Stomach (tissue), 4 donors: ENCODE measurements at regions not wholly inside any gene's neighbourhood (a gene's known extent, or its start where the extent isn't known, plus 50 kb on each side); places are given as distances from the start of the nearest gene placed in this dataset.

Source experiments
- CTCF ChIP-seq, 7 experiments: fragments of 450-650 bp in 4 of 7; fragments of 200-600 bp in 3 of 7; sonication (generic) in 3 of 7; IDR thresholded peaks; one replicate each; pipeline ENCODE4 v1.5.1; 2016 to 2019; ENCODE audit warnings: antibody characterized with exemption in 7 of 7, control low read depth in 2 of 7, mild to moderate bottlenecking in 1 of 7
- POLR2A ChIP-seq, 4 donors: fragments of 450-650 bp; IDR thresholded peaks; one replicate each; pipeline ENCODE4 v1.6.1; 2016; ENCODE audit warnings: antibody characterized with exemption in 4 of 4, control low read depth in 2 of 4, mild to moderate bottlenecking in 1 of 4, moderate library complexity in 1 of 4

DNA sequence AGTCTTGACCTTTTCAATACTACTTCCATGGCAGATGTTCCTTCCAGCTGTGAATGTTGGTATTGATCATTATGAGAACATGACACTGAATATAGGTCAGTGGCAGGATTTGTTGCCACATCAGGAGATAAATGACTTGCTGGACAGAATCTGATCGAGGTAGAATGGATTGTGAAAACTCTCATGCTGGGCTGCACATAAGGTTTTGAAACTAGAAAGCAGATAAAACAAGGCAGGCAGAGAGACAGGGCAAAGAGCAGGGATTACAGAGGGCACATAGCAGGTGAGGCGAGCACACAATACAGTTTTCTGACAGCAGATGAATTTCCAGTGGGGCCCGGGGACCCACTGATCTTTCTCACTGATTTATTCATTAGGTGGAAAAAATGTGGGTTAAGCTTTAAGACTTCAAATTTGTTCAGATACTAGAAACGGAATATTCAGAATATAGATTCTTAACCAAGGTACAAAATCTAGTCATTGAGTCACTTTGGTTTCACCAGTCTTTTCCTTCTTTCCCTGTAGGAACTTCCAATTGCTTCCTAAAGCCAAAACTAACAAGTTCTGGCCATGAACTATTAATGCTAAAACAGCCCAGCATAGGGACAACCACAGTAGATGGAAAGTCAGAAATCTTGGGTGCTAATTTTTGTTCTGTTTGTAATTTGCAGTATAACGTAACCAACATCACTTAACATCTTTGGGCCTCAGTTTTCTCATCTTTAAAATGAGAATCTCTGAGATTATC, 296.0 kb upstream of the PTBP2 start:
- no peak for TF ChIP-seq CTCF (IDR thresholded peaks at IDR 0.05)
- no peak for TF ChIP-seq POLR2A (IDR thresholded peaks at IDR 0.05)
